OCI-LY3 (cell line): ENCODE measurements at regions not wholly inside any gene's neighbourhood (a gene's known extent, or its start where the extent isn't known, plus 50 kb on each side); places are given as distances from the start of the nearest gene placed in this dataset.

Source experiments
- EZH2phosphoT487 ChIP-seq: fragments of 200-600 bp; shearing (Covaris generic); IDR thresholded peaks from 2 replicates; pipeline ENCODE4 v1.6.1; 2018; ENCODE audit warnings: antibody characterized with exemption, mixed run types, low read depth
- TF ChIP-seq, protein P1 (sequence below): fragments of 200-600, 300-600 bp; sonication (generic); IDR thresholded peaks from 2 replicates; pipeline ENCODE4 v1.5.1; 2014; ENCODE audit warnings: antibody characterized with exemption, low read length, low read depth

DNA sequence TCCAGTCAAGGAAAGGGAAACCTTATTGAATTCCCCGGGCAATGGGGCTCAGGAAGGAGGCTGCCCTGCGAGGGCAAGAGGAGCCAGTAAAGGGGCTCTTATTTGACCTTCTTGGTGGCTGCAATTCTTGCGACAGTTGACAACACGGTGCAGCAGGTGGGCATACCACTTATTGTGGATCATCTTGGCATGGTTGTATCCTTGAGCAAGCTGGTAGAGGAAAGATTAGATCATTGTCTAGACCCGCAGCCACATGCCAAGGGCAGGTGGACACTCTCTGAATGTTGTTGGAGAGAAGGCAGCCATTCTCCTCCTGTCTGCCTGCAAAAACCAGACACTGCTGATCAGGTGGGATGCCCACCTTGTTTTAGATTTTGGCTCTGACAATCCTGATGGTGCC is 170.2 kb upstream of the CHST9 start:
- TF ChIP-seq, protein P1, sequence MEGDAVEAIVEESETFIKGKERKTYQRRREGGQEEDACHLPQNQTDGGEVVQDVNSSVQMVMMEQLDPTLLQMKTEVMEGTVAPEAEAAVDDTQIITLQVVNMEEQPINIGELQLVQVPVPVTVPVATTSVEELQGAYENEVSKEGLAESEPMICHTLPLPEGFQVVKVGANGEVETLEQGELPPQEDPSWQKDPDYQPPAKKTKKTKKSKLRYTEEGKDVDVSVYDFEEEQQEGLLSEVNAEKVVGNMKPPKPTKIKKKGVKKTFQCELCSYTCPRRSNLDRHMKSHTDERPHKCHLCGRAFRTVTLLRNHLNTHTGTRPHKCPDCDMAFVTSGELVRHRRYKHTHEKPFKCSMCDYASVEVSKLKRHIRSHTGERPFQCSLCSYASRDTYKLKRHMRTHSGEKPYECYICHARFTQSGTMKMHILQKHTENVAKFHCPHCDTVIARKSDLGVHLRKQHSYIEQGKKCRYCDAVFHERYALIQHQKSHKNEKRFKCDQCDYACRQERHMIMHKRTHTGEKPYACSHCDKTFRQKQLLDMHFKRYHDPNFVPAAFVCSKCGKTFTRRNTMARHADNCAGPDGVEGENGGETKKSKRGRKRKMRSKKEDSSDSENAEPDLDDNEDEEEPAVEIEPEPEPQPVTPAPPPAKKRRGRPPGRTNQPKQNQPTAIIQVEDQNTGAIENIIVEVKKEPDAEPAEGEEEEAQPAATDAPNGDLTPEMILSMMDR, result no peak
- no peak for TF ChIP-seq EZH2phosphoT487
